ENCODE measurements at regions not wholly inside any gene's neighbourhood (a gene's known extent, or its start where the extent isn't known, plus 50 kb on each side); places are given as distances from the start of the nearest gene placed in this dataset.

DNA sequence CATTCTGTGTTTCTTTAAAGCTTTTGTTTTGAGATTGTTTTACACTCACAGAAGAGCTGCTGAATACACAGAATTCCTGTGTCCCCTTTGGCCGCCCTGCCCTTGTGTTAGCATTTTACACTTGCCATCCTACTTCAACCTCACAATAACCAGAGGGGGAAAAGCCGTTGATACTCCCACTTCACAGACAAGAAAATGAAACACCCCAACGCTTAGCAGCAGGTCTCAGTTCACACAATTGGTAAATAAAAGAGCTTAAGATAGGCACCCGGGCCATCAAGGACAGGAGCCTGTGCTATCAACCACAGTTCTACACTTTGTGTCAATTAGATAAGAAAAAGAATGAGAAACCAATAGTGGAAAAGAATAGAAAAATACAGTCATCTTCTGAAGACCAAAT, 178.0 kb downstream of the SYK start:
- Histone ChIP-seq H3K9me3 (no peaks in the 10 kb centered on the region), H3K27ac (no peak overlapping the region), H3K4me1 (no peaks in the 10 kb centered on the region), H3K27me3 (no peaks in the 10 kb centered on the region), H3K36me3 (no peaks in the 10 kb centered on the region), H3K4me3 (no peak overlapping the region)
- WGBS, 2 donors: 53 to 59% methylated on average over 4 of the region's 4 CpGs
- DNase-seq (ENCODE audit: low spot score in 2 of 2): no peak
- TF ChIP-seq, protein P1, sequence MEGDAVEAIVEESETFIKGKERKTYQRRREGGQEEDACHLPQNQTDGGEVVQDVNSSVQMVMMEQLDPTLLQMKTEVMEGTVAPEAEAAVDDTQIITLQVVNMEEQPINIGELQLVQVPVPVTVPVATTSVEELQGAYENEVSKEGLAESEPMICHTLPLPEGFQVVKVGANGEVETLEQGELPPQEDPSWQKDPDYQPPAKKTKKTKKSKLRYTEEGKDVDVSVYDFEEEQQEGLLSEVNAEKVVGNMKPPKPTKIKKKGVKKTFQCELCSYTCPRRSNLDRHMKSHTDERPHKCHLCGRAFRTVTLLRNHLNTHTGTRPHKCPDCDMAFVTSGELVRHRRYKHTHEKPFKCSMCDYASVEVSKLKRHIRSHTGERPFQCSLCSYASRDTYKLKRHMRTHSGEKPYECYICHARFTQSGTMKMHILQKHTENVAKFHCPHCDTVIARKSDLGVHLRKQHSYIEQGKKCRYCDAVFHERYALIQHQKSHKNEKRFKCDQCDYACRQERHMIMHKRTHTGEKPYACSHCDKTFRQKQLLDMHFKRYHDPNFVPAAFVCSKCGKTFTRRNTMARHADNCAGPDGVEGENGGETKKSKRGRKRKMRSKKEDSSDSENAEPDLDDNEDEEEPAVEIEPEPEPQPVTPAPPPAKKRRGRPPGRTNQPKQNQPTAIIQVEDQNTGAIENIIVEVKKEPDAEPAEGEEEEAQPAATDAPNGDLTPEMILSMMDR (IDR thresholded peaks at IDR 0.05): no peak
- TF ChIP-seq POLR2A (IDR thresholded peaks at IDR 0.05): no peak
- TF ChIP-seq EP300 (IDR thresholded peaks at IDR 0.05): no peak

DNA sequence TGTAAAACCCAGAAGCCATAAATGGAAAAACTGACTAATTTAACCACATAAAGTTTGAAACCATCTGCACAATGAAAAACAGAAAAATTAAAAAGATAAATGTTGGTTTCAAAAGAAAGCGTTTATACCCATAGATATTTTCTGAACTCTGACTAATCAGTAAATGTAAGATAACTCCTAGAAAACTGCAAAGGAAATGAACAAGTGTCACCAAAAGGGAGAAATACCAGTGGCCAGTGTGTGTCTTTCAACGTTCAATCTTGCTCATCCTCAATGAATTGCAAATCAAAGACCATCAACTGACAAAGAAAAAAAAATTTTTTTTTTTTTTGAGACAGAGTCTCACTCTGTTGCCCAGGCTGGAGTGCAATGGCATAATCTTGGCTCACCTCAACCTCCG, 180.1 kb downstream of the SYK start:
- 88 to 92% methylated on average over 3 of the region's 3 CpGs for WGBS, 2 donors
- Histone ChIP-seq H3K27me3 (no peaks in the 10 kb centered on the region), H3K36me3 (no peaks in the 10 kb centered on the region), H3K9me3 (no peaks in the 10 kb centered on the region), H3K27ac (no peak overlapping the region), H3K4me1 (no peaks in the 10 kb centered on the region), H3K4me3 (no peak overlapping the region)
- TF ChIP-seq EP300 (IDR thresholded peaks at IDR 0.05): no peak
- TF ChIP-seq POLR2A (IDR thresholded peaks at IDR 0.05): no peak
- DNase-seq (ENCODE audit: low spot score in 2 of 2): no peak

DNA sequence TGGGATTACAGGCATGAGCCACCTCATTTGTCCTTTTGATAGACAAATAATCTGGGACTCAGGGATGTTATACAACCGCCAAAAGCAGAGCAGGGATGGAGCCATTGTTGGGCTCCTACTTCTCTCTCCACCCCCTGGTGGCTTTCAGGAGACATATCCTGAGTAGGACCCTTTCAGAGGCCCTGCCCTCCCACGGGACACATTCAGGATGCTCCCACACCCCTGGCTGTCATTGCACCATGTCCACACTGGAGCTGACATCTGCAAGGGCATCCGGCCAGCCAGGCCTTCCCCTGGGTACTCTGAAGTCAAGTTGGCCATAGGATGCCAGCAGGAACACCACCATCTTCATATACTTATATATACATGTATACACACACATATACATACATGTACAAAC, 181.8 kb downstream of the SYK start:
- DNase-seq (ENCODE audit: low spot score in 2 of 2): no peak
- H3K9me3 ChIP-seq: no peaks in the 10 kb centered on the region

DNA sequence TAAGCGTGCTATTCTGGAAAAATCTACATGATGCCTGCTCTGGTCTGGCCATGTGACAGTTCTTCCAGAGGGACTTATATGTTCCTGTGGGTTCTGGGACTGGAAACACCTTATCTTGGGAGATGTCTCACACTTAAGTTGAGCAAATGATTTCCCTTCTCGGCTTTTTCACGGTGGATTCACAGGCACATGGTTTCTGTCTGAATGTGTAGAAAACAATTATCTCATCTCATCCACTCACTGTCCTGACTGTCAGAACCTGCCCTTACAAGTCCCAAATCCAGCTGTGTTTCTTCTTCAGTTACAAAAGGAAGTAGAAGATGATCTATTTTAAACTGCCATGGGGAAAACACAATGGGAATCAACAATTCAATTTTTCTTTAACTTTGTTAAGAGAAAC, 184.0 kb downstream of the SYK start:
- TF ChIP-seq, protein P1 (IDR thresholded peaks at IDR 0.05): no peak
- TF ChIP-seq EP300 (IDR thresholded peaks at IDR 0.05): no peak
- no peak for TF ChIP-seq POLR2A (IDR thresholded peaks at IDR 0.05)
- H3K4me3 ChIP-seq: no peak overlapping the region
- H3K27me3 ChIP-seq: no peaks in the 10 kb centered on the region
- WGBS, 2 donors: 59 to 77% methylated on average over 3 of the region's 3 CpGs
- no peak for DNase-seq (ENCODE audit: low spot score in 2 of 2)
- no peaks in the 10 kb centered on the region for H3K4me1 ChIP-seq
- H3K9me3 ChIP-seq: peaks cover 0 to 4% (median 0%) of the 10 kb centered on the region in 4 donors
- no peaks in the 10 kb centered on the region for H3K36me3 ChIP-seq
- H3K27ac ChIP-seq: no peak overlapping the region

More for the DNA sequence above, 181.8 kb downstream of the SYK start:
- Histone ChIP-seq H3K4me1 (no peaks in the 10 kb centered on the region), H3K27ac (no peak overlapping the region), H3K27me3 (no peaks in the 10 kb centered on the region), H3K4me3 (no peak overlapping the region), H3K36me3 (no peaks in the 10 kb centered on the region)
- 74 to 83% methylated on average over 3 of the region's 3 CpGs for WGBS, 2 donors
- no peak for TF ChIP-seq EP300 (IDR thresholded peaks at IDR 0.05)
- no peak for TF ChIP-seq POLR2A (IDR thresholded peaks at IDR 0.05)
- TF ChIP-seq, protein P1 (IDR thresholded peaks at IDR 0.05): no peak

DNA sequence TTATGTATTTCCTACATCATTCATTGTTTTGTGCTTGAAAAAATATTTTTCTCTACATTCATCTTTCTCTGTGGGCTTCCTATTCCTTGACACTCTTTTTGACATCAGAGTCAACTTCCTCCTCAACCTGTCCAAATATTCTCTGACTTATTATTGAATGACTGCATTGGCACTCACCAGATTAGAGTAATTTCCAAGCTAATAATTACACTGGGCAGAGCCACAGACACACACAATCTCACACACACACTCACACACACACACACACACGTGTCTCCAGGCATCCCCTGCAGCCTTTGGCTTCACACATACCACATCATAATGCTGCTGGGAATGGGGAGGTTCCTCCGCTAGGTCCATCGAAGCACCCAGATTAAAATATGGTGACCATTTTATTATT, 184.5 kb downstream of the SYK start:
- no peak overlapping the region for H3K4me3 ChIP-seq
- DNase-seq (ENCODE audit: low spot score in 2 of 2): no peak
- TF ChIP-seq, protein P1 (IDR thresholded peaks at IDR 0.05): no peak
- TF ChIP-seq EP300 (IDR thresholded peaks at IDR 0.05): no peak
- no peak for TF ChIP-seq POLR2A (IDR thresholded peaks at IDR 0.05)
- 78 to 79% methylated on average over 3 of the region's 3 CpGs for WGBS, 2 donors
- H3K36me3 ChIP-seq: no peaks in the 10 kb centered on the region
- no peaks in the 10 kb centered on the region for H3K4me1 ChIP-seq
- H3K27ac ChIP-seq: no peak overlapping the region
- no peaks in the 10 kb centered on the region for H3K27me3 ChIP-seq
- H3K9me3 ChIP-seq: peaks cover 0 to 4% (median 0%) of the 10 kb centered on the region in 4 donors

DNA sequence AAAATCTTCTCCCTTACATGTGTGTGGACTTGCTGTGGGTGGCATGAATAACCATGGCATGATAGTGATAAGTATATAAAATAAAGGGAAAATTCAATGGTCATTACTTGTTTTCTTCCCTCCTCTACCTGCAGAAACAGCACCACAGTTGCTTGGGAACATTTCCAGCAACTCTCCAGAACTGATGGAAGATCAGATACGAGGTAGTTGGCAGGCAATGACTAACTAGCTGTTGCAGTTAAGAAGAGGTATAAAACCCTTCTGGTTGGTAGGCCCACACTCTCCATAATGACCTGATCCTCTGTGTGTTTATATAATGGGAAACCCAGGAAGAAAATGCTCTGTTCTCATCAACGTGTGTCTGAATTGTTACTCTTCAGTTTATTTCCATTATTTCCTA, 185.9 kb downstream of the SYK start:
- no peaks in the 10 kb centered on the region for H3K27me3 ChIP-seq
- no peak for TF ChIP-seq EP300 (IDR thresholded peaks at IDR 0.05)
- TF ChIP-seq, protein P1 (IDR thresholded peaks at IDR 0.05): no peak
- TF ChIP-seq POLR2A (IDR thresholded peaks at IDR 0.05): no peak
- H3K27ac ChIP-seq: no peak overlapping the region
- H3K4me3 ChIP-seq: no peak overlapping the region
- no peaks in the 10 kb centered on the region for H3K4me1 ChIP-seq
- no peak for DNase-seq (ENCODE audit: low spot score in 2 of 2)
- 71 to 73% methylated on average over 2 of the region's 2 CpGs for WGBS, 2 donors
- peaks cover 0 to 10% (median 0%) of the 10 kb centered on the region in 4 donors for H3K9me3 ChIP-seq
- no peaks in the 10 kb centered on the region for H3K36me3 ChIP-seq
